ENCODE measurements at regions not wholly inside any gene's neighbourhood (a gene's known extent, or its start where the extent isn't known, plus 50 kb on each side); places are given as distances from the start of the nearest gene placed in this dataset.

- no peaks in the 10 kb centered on the region for H3K27me3 Mint-ChIP-seq (ENCODE audit: unreplicated experiment)
- no peak overlapping the region for H3K27ac Mint-ChIP-seq (ENCODE audit: unreplicated experiment)
- H3K9me3 Mint-ChIP-seq (ENCODE audit: unreplicated experiment) = no peaks in the 10 kb centered on the region
- no peak for TF ChIP-seq CTCF (IDR thresholded peaks at IDR 0.05; ENCODE audit: partially characterized antibody, unreplicated experiment)
- H3K4me1 Mint-ChIP-seq (ENCODE audit: low read depth, unreplicated experiment) = peaks cover 24% of the 10 kb centered on the region
- no peak for DNase-seq
- no peaks in the 10 kb centered on the region for H3K36me3 Mint-ChIP-seq (ENCODE audit: unreplicated experiment)
- H3K4me3 Mint-ChIP-seq (ENCODE audit: unreplicated experiment) = no peak overlapping the region
Observed at GRCh38 chr21:28339403-28339802, 653.3 kb downstream of the LTN1 start.

- DNase-seq = no peak
- Mint-ChIP-seq H3K36me3 (ENCODE audit: unreplicated experiment) (no peaks in the 10 kb centered on the region), H3K4me1 (ENCODE audit: low read depth, unreplicated experiment) (peaks cover 24% of the 10 kb centered on the region), H3K9me3 (ENCODE audit: unreplicated experiment) (no peaks in the 10 kb centered on the region), H3K27ac (ENCODE audit: unreplicated experiment) (no peak overlapping the region), H3K27me3 (ENCODE audit: unreplicated experiment) (no peaks in the 10 kb centered on the region), H3K4me3 (ENCODE audit: unreplicated experiment) (no peak overlapping the region)
- no peak for TF ChIP-seq CTCF (IDR thresholded peaks at IDR 0.05; ENCODE audit: partially characterized antibody, unreplicated experiment)
Observed at GRCh38 chr21:28338701-28339305, 653.9 kb downstream of the LTN1 start.

- Mint-ChIP-seq H3K27ac (ENCODE audit: unreplicated experiment) (no peak overlapping the region), H3K4me3 (ENCODE audit: unreplicated experiment) (no peak overlapping the region), H3K9me3 (ENCODE audit: unreplicated experiment) (no peaks in the 10 kb centered on the region), H3K27me3 (ENCODE audit: unreplicated experiment) (no peaks in the 10 kb centered on the region), H3K36me3 (ENCODE audit: unreplicated experiment) (no peaks in the 10 kb centered on the region), H3K4me1 (ENCODE audit: low read depth, unreplicated experiment) (peaks cover 23% of the 10 kb centered on the region)
- TF ChIP-seq CTCF (IDR thresholded peaks at IDR 0.05; ENCODE audit: partially characterized antibody, unreplicated experiment) = no peak
- DNase-seq = no peak
Observed at GRCh38 chr21:28337315-28337714, 655.4 kb downstream of the LTN1 start.

GRCh38 chr21:28336314-28336713, 656.4 kb downstream of the LTN1 start:
- Mint-ChIP-seq H3K27me3 (ENCODE audit: unreplicated experiment) (no peaks in the 10 kb centered on the region), H3K4me3 (ENCODE audit: unreplicated experiment) (no peak overlapping the region), H3K9me3 (ENCODE audit: unreplicated experiment) (no peaks in the 10 kb centered on the region), H3K27ac (ENCODE audit: unreplicated experiment) (no peak overlapping the region), H3K4me1 (ENCODE audit: low read depth, unreplicated experiment) (peaks cover 22% of the 10 kb centered on the region), H3K36me3 (ENCODE audit: unreplicated experiment) (no peaks in the 10 kb centered on the region)
- DNase-seq = no peak
- TF ChIP-seq CTCF (IDR thresholded peaks at IDR 0.05; ENCODE audit: partially characterized antibody, unreplicated experiment) = no peak

GRCh38 chr21:28334407-28334806, 658.3 kb downstream of the LTN1 start:
- H3K9me3 Mint-ChIP-seq (ENCODE audit: unreplicated experiment) = no peaks in the 10 kb centered on the region
- no peak overlapping the region for H3K27ac Mint-ChIP-seq (ENCODE audit: unreplicated experiment)
- H3K36me3 Mint-ChIP-seq (ENCODE audit: unreplicated experiment) = no peaks in the 10 kb centered on the region
- DNase-seq = no peak
- no peaks in the 10 kb centered on the region for H3K27me3 Mint-ChIP-seq (ENCODE audit: unreplicated experiment)
- peaks cover 14% of the 10 kb centered on the region for H3K4me1 Mint-ChIP-seq (ENCODE audit: low read depth, unreplicated experiment)
- TF ChIP-seq CTCF (IDR thresholded peaks at IDR 0.05; ENCODE audit: partially characterized antibody, unreplicated experiment) = no peak
- H3K4me3 Mint-ChIP-seq (ENCODE audit: unreplicated experiment) = no peak overlapping the region
